DMS153 treated with DMSO at 0.1 percent for 48 hours (cell line): ENCODE measurements at regions not wholly inside any gene's neighbourhood (a gene's known extent, or its start where the extent isn't known, plus 50 kb on each side); places are given as distances from the start of the nearest gene placed in this dataset.

Experiments
- DNase-seq: peaks from one replicate; lab custom pipeline; 2025; ENCODE audit not compliant: unreplicated experiment; lab: John Stamatoyannopoulos, UW

DNA sequence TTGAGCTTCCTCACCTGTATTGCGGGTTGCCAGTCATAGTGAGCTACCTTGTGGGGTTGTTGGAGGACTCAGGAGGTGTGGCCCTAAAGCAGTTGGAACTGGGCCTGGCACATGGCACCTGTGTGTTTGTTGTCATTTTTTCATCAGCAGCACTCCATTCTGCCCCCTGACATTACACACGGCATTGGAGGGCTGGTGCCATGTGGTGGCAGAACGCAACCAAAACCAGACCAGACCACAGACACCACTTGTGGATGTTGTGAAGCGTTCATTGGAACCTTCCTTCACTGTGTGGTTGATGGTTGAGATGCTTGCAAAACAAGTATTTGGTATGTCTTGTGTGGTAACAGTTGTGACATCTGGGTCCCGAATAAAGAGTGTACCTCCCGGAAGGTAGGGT, 113.2 kb upstream of the ERCC6L2 start:
- DNase-seq = no peak

GRCh38 chr9:95760791-95761190, 114.7 kb upstream of the ERCC6L2 start:
- no peak for DNase-seq

DNA sequence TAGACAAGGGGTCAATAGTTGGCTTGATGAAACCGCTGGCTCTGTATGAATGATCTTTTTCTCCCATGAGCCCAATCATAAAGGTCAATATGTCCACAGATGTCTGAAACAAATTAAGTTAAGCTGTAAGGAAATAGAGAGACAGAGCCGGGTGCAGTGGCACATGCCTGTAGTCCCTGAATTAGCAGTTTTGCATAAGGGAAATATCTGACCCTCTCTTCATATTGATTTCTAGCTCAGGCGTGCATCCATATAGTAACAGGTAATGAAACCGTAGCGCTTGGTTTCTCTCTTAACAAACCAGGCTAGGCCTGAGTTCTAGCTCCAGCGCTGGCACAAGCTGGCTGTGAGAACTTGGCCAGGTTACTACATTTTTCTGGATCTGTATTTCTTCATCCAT, 118.1 kb upstream of the ERCC6L2 start:
- no peak for DNase-seq

DNA sequence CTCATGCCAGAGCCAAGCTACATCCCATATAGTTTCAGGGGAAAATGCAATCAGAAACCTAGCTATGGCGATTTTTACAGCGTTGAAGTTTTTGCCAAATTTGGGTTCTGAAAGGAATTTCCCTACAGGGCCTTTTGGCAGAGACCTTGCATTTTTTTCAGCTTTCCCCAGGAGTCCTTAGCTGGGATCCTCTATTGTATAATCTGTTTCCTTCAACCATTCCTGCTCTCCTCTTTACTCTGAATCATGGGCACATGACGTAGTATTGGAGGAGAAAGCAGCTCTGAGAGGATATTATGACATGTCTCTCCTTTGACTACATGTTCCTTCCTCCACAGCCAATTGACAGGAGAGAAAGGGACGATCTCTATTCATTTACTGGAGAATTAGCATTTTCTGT, 118.5 kb upstream of the ERCC6L2 start:
- DNase-seq = no peak

- DNase-seq = no peak
Measured at GRCh38 chr9:95756101-95756500, 119.4 kb upstream of the ERCC6L2 start.

- no peak for DNase-seq
Measured at GRCh38 chr9:95755421-95755730, 120.1 kb upstream of the ERCC6L2 start.

DNA sequence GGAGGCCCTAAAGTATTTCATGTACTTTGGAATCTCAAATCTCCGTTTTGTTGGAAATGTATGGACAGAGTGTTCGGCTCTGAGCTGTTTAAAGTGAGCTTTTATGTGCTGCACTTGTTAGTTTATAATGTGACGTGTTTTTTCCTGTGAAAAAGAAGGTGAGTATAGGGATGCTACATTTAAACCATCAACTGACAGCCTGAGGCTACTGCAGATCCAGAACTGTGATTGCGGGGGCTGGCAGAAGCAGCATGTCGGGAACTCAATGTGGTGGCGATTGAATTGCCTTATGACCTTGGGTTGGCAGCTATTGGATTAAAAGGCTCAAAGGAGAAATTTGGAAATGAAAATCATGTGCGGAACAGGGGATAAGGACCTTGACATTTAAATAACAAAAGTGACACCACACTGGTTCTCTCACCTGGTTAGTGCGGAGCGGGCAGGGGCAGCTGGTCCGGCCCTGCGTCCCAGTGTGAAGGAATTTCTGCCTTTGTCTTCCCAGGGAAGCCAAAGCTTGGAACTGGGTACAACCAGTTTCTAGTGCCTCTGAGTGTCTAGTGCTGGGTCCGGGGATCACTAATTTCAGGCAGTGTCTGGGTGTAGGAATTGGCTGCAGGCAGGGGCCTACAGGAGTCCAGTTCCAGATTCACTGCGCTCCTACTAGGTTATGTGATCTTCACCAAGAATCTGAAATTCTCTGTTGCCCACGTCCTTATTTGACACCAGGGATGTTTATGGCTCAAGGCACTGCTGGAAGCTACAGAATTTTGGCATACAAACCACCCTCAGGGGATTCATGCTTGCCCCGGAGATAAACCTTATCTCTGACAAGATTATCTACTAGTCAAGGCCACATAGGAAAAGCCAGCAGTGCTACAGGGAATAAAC, 120.7 kb upstream of the ERCC6L2 start:
- DNase-seq = no peak

DNA sequence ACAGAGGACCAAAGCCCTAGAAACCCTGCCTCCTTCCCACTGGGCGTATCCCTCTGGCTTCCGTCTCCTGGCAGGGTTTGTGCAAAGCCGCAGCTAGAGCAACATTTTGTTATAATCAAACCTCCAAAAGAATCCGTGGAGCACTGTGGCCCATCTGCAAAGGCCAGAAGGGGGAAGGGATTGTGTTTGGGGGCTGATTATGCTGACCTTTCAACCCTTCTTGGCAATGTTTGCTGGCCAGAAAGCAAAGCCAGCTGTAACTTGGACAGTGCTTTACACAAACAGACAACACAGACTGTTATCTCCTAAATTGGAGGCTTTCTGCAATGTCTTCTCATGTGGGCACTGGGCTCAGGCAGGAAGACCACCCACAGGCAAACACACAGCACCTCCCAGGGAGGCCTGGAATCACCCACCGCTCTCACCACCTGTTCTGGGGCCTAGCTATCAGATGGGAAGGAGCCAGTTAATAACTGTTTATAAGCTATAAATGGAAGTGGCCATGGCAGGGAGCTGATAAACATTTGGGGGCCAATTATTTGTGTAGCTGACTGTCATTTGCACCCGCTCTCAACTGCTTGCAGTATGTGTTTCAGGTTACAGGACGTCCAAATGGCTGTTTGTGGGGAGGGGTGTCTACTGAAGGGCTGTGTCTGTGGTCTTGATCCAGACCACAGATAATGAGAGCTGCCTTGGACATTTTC, 121.6 kb upstream of the ERCC6L2 start:
- no peak for DNase-seq

- no peak for DNase-seq
Measured at GRCh38 chr9:95752129-95752731, 123.3 kb upstream of the ERCC6L2 start.

DNA sequence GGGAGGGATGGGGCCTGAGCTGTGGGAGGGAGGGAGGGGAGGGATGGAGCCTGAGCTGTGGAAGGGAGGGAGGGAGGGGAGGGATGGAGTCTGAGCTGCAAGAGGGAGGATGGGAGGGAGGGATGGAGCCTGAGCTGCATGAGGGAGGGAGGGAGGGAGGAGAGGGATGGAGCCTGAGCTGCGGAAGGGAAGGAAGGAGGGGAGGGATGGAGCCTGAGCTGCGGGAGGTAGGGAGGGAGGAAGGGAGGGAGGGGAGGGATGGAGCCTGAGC, 124.0 kb upstream of the ERCC6L2 start:
- DNase-seq = no peak

GRCh38 chr9:95750725-95751519, 124.6 kb upstream of the ERCC6L2 start:
- no peak for DNase-seq

DNA sequence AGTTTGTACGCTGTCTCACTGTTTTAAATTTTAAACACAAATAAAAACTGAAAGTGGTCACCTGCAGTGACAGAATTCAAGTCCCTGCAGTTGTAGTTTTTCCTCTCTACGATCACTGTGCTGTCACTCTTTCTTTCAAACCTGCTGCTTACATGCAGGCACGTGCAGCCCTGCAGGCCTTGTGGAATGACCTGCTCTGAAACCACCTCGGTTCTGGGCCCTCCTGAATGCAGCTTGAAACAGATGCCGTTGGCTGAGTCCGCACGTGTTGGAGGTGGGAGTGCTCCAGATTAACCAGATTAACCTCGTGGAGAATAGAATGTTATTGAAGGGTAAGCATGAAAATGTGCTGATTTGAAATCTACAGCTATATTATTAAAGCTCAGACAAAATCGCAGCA, 126.0 kb upstream of the ERCC6L2 start:
- no peak for DNase-seq

- DNase-seq = no peak
Measured at GRCh38 chr9:95746408-95747180, 128.9 kb upstream of the ERCC6L2 start.

- DNase-seq = no peak
Measured at GRCh38 chr9:95742821-95743220, 132.7 kb upstream of the ERCC6L2 start.

DNA sequence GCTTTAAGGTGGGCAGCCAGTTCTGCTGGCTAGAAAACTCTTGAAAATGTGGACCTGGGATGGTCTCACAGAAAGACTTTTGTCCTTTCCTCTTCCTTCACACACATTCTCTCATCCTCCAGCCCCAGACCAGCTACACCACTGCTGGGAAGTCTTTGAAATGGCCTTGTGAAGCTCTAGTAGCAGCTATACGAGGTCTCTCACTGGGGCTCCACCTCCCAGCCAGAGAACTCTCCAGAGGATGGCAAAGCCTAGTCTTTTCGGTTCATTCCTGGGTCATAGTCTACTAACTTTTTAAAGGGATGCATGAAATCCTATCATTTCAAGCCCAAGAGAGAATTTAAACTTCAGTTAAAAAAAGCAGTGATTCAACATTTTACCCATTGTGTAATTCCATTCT, 133.9 kb upstream of the ERCC6L2 start:
- no peak for DNase-seq

GRCh38 chr9:95740217-95741004, 135.1 kb upstream of the ERCC6L2 start:
- DNase-seq = no peak

GRCh38 chr9:95738438-95738837, 137.1 kb upstream of the ERCC6L2 start:
- no peak for DNase-seq

DNA sequence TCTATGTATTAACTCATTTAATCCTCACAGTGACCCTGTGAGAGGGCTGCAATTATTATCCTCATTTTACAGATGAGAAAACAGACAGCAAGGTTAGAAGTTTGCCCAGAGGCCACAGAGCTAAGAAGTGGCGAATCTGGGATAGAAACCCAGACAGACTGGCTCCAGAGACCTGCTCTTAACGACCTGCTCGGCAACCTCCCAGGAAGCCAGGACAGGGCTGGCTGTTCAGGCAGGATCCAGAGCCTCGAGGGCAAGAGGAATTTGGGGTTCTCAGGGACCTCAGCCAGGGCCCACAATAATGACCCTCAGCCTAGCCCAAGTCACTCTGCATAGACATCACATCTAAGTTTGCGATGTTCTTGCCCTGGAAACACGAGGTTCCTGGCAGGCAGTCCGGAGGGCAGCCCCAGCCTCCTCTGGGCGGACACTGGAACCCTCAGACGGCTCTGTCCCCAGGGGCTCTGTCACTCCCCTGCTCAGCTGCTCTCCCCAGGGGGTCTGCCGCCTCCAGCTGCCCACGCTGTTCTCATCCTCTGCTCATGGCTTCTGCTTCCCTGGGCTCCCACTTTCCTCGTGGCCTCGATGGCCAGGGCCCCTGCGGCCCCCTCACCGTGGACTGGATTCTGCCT, 138.5 kb upstream of the ERCC6L2 start:
- no peak for DNase-seq

DNA sequence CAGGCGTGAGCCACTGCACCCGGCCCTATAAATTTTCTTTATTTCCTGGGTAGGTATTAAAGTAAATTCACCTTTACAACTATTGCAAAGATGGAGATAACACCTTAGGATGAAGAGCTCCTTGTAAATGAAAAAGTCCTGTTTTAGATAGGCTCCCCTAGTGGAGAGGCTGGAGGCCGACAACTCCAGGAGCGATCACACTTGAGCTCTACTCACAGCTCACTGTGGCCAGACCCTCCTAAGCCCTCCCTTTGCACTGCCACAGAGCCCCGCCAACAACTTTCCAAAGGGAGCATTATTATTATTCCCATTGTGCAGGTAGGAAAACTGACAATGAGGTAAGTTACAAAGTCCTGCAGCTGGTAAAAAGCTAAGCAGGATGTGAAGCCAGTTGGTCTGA, 139.1 kb upstream of the ERCC6L2 start:
- DNase-seq = no peak

DNA sequence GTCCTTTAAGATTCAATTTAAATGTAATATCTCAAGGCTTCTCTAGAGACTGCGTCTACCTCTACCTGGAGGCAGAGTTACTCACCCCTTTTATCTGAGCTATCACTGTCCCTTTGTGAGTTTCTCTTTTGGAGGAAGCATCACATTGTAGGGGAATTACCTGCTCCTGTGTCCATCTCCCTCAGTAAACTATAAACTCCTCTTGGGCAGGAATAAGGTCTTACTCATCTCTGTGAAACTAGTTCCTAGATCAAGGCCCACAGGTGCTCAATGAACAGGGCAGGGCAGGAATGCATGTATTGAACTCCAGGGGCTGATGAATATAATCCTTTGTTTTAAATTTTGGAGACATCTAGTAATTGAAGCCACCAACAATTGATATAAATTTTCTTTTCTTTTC, 139.8 kb upstream of the ERCC6L2 start:
- DNase-seq = no peak
